K562 (cell line): ENCODE measurements at regions not wholly inside any gene's neighbourhood (a gene's known extent, or its start where the extent isn't known, plus 50 kb on each side); places are given as distances from the start of the nearest gene placed in this dataset.
A peak's percentile ranks its signal among the peaks of the same experiment; 100 is the strongest.

Experiments
- ATAC-seq: fragments of 200-7000 bp; cut with Tn5 transposase; 3 replicates; pipeline ENCODE4 v1.9.1; 2020; ENCODE audit warnings: moderate library complexity
- BruUV-seq: library from RNA; stranded (reverse); fragments of 400-500 nt; replicated peaks from 2 replicates; lab custom pipeline; 2021; lab: Mats Ljungman, UMichigan
- CTCF ChIA-PET: fragments of 300-600 bp; formaldehyde crosslinking; extraction: SDS; loops from one replicate; lab custom pipeline; 2021; ENCODE audit warnings: low intra/inter-chr PET ratio; lab: Yijun Ruan, JAX
- POLR2A ChIA-PET: fragments of 300-600, 350-650 bp; sonication (Branson Sonifier 250); formaldehyde crosslinking; extraction: SDS; loops from one replicate; lab custom pipeline; 2021; ENCODE audit warnings: antibody characterized with exemption, inconsistent platforms; lab: Yijun Ruan, JAX
- DNase-seq, 4 experiments: peaks; one replicate each; pipeline versions ENCODE4 v3.0.0 to v3.0.0-alpha.2; 2011 to 2018; ENCODE audit warnings: low spot score in 3 of 4, mixed read lengths in 3 of 4; ENCODE audit errors: extremely low read depth in 1 of 4
- FAIRE-seq: peaks from 2 replicates; lab custom pipeline; 2011; peaks lifted over from hg19 to GRCh38; lab: Jason Lieb, UNC
- H2AFZ ChIP-seq: 2 replicates; pipeline ENCODE4 v1.6.0; 2011; ENCODE audit warnings: low read depth, low read length, control low read depth, inconsistent platforms
- H3K27ac ChIP-seq: fragments of 200-600 bp; 3 replicates; pipeline ENCODE4 v1.8.0; 2011; ENCODE audit warnings: low read depth, mild to moderate bottlenecking, control low read depth, inconsistent platforms, low read length, moderate library complexity, mixed read lengths; ENCODE audit errors: extremely low read depth
- H3K27me3 ChIP-seq, 2 experiments: fragments of 300-600 bp in 1 of 2; 2 replicates in 1 of 2; 3 replicates in 1 of 2; pipeline versions ENCODE4 v1.6.0 to v1.8.0; 2011; ENCODE audit warnings: inconsistent platforms in 2 of 2, low read length in 2 of 2, mild to moderate bottlenecking in 1 of 2, mixed read lengths in 1 of 2, moderate library complexity in 1 of 2; ENCODE audit not compliant: control insufficient read depth in 2 of 2, insufficient read depth in 2 of 2
- H3K36me3 ChIP-seq: fragments of 300-600 bp; 3 replicates; pipeline ENCODE4 v1.8.0; 2011; ENCODE audit warnings: mild to moderate bottlenecking, low read length, inconsistent platforms; ENCODE audit not compliant: control insufficient read depth, insufficient read depth
- H3K4me1 ChIP-seq, 2 experiments: fragments of 200-600 bp in 1 of 2; replicated peaks in 1 of 2; 2 replicates in 1 of 2; 3 replicates in 1 of 2; pipeline versions ENCODE4 v1.5.1 to v1.8.0; 2011; ENCODE audit warnings: inconsistent platforms in 2 of 2, low read length in 2 of 2, mild to moderate bottlenecking in 1 of 2, mixed read lengths in 1 of 2, moderate library complexity in 1 of 2; ENCODE audit not compliant: control insufficient read depth in 2 of 2, insufficient read depth in 2 of 2
- H3K4me2 ChIP-seq: 2 replicates; pipeline ENCODE4 v1.6.1; 2011; ENCODE audit warnings: low read length, control low read depth, inconsistent platforms, mixed read lengths; ENCODE audit not compliant: insufficient read depth
- H3K4me3 ChIP-seq: fragments of 200-600 bp; sonication (generic), shearing (Covaris generic); 2 replicates; pipeline ENCODE4 v1.5.1; 2016; ENCODE audit warnings: control low read depth, inconsistent platforms
- H3K79me2 ChIP-seq: fragments of 200-600 bp; 3 replicates; pipeline ENCODE4 v1.8.0; 2011; ENCODE audit warnings: low read length, inconsistent platforms; ENCODE audit not compliant: control insufficient read depth, insufficient read depth
- H3K9ac ChIP-seq, 2 experiments: 2 replicates each; pipeline versions ENCODE4 v1.6.0 to v1.6.1; 2011; ENCODE audit warnings: low read depth in 2 of 2, low read length in 2 of 2, control low read depth in 1 of 2, inconsistent platforms in 1 of 2, mild to moderate bottlenecking in 1 of 2, mixed read lengths in 1 of 2; ENCODE audit not compliant: insufficient read depth in 1 of 2
- H3K9me1 ChIP-seq: one replicate; pipeline ENCODE4 v1.6.0; 2011; ENCODE audit warnings: inconsistent platforms, mild to moderate bottlenecking, low read length, moderate library complexity; ENCODE audit not compliant: control insufficient read depth, insufficient read depth
- H3K9me3 ChIP-seq: replicated peaks from 2 replicates; pipeline ENCODE4 v1.5.1; 2011; ENCODE audit warnings: low read depth, low read length, inconsistent platforms; ENCODE audit not compliant: control insufficient read depth, insufficient read depth
- H4K20me1 ChIP-seq: replicated peaks from 2 replicates; pipeline ENCODE4 v1.6.1; 2011; ENCODE audit warnings: low read length, inconsistent platforms, mixed read lengths; ENCODE audit not compliant: control insufficient read depth, insufficient read depth
- EHMT2 ChIP-seq: fragments of 450-650 bp; IDR thresholded peaks from 2 replicates; pipeline ENCODE4 v1.6.1; 2018; ENCODE audit warnings: antibody characterized with exemption
- NCOA1 ChIP-seq: fragments of 450-650 bp; IDR thresholded peaks from 2 replicates; pipeline ENCODE4 v1.6.1; 2016; ENCODE audit warnings: low read depth
- NFATC3 ChIP-seq: fragments of 450-650 bp; IDR thresholded peaks from 2 replicates; pipeline ENCODE4 v1.6.1; 2017; ENCODE audit warnings: mild to moderate bottlenecking
- SMARCC2 ChIP-seq: fragments of 450-650 bp; IDR thresholded peaks from 2 replicates; pipeline ENCODE4 v1.6.1; 2017; ENCODE audit warnings: antibody characterized with exemption, moderate library complexity, mild to moderate bottlenecking, low read depth
- ZFX ChIP-seq: sonication (generic); formaldehyde crosslinking; IDR thresholded peaks from 2 replicates; pipeline ENCODE4 v1.8.0; 2022; ENCODE audit warnings: mild to moderate bottlenecking, missing genetic modification reagents, moderate library complexity
- ZNF507 ChIP-seq: conservative IDR thresholded peaks from 2 replicates; pipeline ENCODE4 v1.6.1; 2017; ENCODE audit warnings: missing genetic modification characterization, missing compliant biosample characterization
- WGBS: fragments of 100-300 bp; shearing (Covaris generic); methylation state at CpG from one replicate; pipeline ENCODE4 v1.1.6; 2016; ENCODE audit warnings: low coverage, mixed read lengths; ENCODE audit not compliant: insufficient coverage; ENCODE audit errors: missing lambda C conversion rate; 5-methylcytosine and 5-hydroxymethylcytosine counted together
- in situ Hi-C: fragments of 300-500 bp; cut with MboI; formaldehyde crosslinking; loops from 4 replicates; pipeline ENCODE4 v1.15.0; 2018; ENCODE audit warnings: inconsistent platforms, mixed read lengths
- intact Hi-C: fragments of 100-400 bp; cut with micrococcal nuclease; formaldehyde crosslinking; loops from 2 replicates; pipeline ENCODE4 v1.14.2; 2022
- TF ChIP-seq, protein P1 (sequence below): sonication (generic); formaldehyde crosslinking; IDR thresholded peaks from 2 replicates; pipeline ENCODE4 v1.8.0; 2023; ENCODE audit warnings: missing genetic modification reagents, mild to moderate bottlenecking, borderline replicate concordance
- TF ChIP-seq, protein P2 (sequence below): fragments of 450-650 bp; formaldehyde crosslinking; IDR thresholded peaks from 2 replicates; pipeline ENCODE4 v1.4.0; 2020; ENCODE audit warnings: mild to moderate bottlenecking, moderate library complexity
- TF ChIP-seq, protein P3 (sequence below): fragments of 450-650 bp; IDR thresholded peaks from 2 replicates; pipeline ENCODE4 v1.6.1; 2016; ENCODE audit warnings: missing biosample characterization, missing genetic modification characterization
- TF ChIP-seq, protein P4 (sequence below): fragments of 250-450 bp; sonication (Bioruptor Pico); IDR thresholded peaks from 2 replicates; pipeline ENCODE4 v1.5.0; 2020; ENCODE audit warnings: mild to moderate bottlenecking

DNA sequence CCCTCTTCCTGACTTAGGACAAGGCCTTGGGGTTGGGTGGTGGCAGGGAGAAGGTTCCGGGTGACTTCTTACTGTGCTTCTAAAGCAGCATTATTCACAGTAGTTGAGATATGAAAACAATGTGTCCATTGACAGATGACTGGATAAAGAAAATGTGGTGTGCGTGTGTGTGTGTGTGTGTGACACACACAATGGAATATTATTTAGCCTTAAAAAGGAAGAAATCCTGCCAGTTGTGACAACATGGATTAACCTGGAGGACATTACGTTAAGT, 128.1 kb upstream of the RASGRP1 start:
- WGBS, result 5% methylated on average over 3 of the region's 3 CpGs

More for the DNA sequence above, 128.1 kb upstream of the RASGRP1 start:
- TF ChIP-seq, protein P1, sequence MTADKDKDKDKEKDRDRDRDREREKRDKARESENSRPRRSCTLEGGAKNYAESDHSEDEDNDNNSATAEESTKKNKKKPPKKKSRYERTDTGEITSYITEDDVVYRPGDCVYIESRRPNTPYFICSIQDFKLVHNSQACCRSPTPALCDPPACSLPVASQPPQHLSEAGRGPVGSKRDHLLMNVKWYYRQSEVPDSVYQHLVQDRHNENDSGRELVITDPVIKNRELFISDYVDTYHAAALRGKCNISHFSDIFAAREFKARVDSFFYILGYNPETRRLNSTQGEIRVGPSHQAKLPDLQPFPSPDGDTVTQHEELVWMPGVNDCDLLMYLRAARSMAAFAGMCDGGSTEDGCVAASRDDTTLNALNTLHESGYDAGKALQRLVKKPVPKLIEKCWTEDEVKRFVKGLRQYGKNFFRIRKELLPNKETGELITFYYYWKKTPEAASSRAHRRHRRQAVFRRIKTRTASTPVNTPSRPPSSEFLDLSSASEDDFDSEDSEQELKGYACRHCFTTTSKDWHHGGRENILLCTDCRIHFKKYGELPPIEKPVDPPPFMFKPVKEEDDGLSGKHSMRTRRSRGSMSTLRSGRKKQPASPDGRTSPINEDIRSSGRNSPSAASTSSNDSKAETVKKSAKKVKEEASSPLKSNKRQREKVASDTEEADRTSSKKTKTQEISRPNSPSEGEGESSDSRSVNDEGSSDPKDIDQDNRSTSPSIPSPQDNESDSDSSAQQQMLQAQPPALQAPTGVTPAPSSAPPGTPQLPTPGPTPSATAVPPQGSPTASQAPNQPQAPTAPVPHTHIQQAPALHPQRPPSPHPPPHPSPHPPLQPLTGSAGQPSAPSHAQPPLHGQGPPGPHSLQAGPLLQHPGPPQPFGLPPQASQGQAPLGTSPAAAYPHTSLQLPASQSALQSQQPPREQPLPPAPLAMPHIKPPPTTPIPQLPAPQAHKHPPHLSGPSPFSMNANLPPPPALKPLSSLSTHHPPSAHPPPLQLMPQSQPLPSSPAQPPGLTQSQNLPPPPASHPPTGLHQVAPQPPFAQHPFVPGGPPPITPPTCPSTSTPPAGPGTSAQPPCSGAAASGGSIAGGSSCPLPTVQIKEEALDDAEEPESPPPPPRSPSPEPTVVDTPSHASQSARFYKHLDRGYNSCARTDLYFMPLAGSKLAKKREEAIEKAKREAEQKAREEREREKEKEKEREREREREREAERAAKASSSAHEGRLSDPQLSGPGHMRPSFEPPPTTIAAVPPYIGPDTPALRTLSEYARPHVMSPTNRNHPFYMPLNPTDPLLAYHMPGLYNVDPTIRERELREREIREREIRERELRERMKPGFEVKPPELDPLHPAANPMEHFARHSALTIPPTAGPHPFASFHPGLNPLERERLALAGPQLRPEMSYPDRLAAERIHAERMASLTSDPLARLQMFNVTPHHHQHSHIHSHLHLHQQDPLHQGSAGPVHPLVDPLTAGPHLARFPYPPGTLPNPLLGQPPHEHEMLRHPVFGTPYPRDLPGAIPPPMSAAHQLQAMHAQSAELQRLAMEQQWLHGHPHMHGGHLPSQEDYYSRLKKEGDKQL (CRISPR knock-in tag), result no peak
- TF ChIP-seq, protein P2, sequence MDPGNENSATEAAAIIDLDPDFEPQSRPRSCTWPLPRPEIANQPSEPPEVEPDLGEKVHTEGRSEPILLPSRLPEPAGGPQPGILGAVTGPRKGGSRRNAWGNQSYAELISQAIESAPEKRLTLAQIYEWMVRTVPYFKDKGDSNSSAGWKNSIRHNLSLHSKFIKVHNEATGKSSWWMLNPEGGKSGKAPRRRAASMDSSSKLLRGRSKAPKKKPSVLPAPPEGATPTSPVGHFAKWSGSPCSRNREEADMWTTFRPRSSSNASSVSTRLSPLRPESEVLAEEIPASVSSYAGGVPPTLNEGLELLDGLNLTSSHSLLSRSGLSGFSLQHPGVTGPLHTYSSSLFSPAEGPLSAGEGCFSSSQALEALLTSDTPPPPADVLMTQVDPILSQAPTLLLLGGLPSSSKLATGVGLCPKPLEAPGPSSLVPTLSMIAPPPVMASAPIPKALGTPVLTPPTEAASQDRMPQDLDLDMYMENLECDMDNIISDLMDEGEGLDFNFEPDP, result no peak
- TF ChIP-seq ZFX (no peak), NCOA1 (no peak), ZNF507 (tag) (no peak), SMARCC2 (no peak), EHMT2 (no peak), NFATC3 (no peak)
- TF ChIP-seq, protein P3, sequence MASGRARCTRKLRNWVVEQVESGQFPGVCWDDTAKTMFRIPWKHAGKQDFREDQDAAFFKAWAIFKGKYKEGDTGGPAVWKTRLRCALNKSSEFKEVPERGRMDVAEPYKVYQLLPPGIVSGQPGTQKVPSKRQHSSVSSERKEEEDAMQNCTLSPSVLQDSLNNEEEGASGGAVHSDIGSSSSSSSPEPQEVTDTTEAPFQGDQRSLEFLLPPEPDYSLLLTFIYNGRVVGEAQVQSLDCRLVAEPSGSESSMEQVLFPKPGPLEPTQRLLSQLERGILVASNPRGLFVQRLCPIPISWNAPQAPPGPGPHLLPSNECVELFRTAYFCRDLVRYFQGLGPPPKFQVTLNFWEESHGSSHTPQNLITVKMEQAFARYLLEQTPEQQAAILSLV (tag), result no peak
- TF ChIP-seq, protein P4, sequence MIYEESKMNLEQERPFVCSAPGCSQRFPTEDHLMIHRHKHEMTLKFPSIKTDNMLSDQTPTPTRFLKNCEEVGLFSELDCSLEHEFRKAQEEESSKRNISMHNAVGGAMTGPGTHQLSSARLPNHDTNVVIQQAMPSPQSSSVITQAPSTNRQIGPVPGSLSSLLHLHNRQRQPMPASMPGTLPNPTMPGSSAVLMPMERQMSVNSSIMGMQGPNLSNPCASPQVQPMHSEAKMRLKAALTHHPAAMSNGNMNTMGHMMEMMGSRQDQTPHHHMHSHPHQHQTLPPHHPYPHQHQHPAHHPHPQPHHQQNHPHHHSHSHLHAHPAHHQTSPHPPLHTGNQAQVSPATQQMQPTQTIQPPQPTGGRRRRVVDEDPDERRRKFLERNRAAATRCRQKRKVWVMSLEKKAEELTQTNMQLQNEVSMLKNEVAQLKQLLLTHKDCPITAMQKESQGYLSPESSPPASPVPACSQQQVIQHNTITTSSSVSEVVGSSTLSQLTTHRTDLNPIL (CRISPR knock-in tag), result no peak
- H3K4me3 ChIP-seq, result no peak overlapping the region
- H3K9ac ChIP-seq, result no peak overlapping the region
- H3K9me1 ChIP-seq, result no peaks in the 10 kb centered on the region
- FAIRE-seq, result peak; percentile 26
- no peak for DNase-seq
- in situ Hi-C loops (loop anchor here (5.0 to 10.0 kb wide), 3 partner anchors 128 to 700 kb away; partner anchors contain the start of gene RASGRP1), intact Hi-C loops (no loop called here)
- no peak for ATAC-seq
- no peaks in the 10 kb centered on the region for H3K4me1 ChIP-seq
- H3K4me2 ChIP-seq, result no peak overlapping the region
- ChIA-PET CTCF (interaction anchor here (0.7 kb wide), 1 partner anchor 959 kb away, joined by 3 read pairs; no protein-coding TSS in a partner anchor), POLR2A (interaction anchor here (0.6 kb wide), 1 partner anchor 147 kb away, joined by 4 read pairs; no protein-coding TSS in a partner anchor)
- no TSS peak for BruUV-seq
- H4K20me1 ChIP-seq, result 0 out of 2 replicates have a peak, but pooled peaks cover 5% of the 10 kb centered on the region
- H3K36me3 ChIP-seq, result no peaks in the 10 kb centered on the region
- no peaks in the 10 kb centered on the region for H3K79me2 ChIP-seq
- H3K27me3 ChIP-seq, result no peaks in the 10 kb centered on the region; a peak in 2 of 5 replicates
- no peak overlapping the region for H2AFZ ChIP-seq
- no peaks in the 10 kb centered on the region; the same call in 1 of the 2 replicates for H3K9me3 ChIP-seq
- H3K27ac ChIP-seq, result no peak overlapping the region
